A549 (cell line): ENCODE measurements at regions not wholly inside any gene's neighbourhood (a gene's known extent, or its start where the extent isn't known, plus 50 kb on each side); places are given as distances from the start of the nearest gene placed in this dataset.
"Not testable (repeated sequence)": the region's sequence is repeated elsewhere in the genome, so short reads cannot be mapped to it uniquely, and the experiment has no call there.

Experiments used
- ATAC-seq, 2 experiments: fragments of 200-7000 bp in 1 of 2; fragments of >200 bp in 1 of 2; cut with Nextera tagmentation in 1 of 2; cut with Tn5 transposase in 1 of 2; 3 replicates each; pipeline versions ENCODE4 v1.8.0 to v1.9.1; 2018 to 2020; ENCODE audit warnings: mild to moderate bottlenecking in 1 of 2, moderate library complexity in 1 of 2
- CTCF ChIA-PET: fragments of 300-600 bp; sonication (Branson Sonifier 250); formaldehyde crosslinking; extraction: SDS; loops from one replicate; lab custom pipeline; 2021; ENCODE audit warnings: antibody characterized with exemption, inconsistent platforms; lab: Yijun Ruan, JAX
- POLR2A ChIA-PET: fragments of 350-600 bp; formaldehyde crosslinking; extraction: SDS; loops from one replicate; lab custom pipeline; 2021; ENCODE audit warnings: antibody characterized with exemption, inconsistent platforms; lab: Yijun Ruan, JAX
- DNase-seq, 2 experiments: peaks; one replicate each; pipeline versions ENCODE4 v3.0.0 to v3.0.0-alpha.2; 2011 to 2016; ENCODE audit warnings: low read depth in 1 of 2, low spot score in 1 of 2
- FAIRE-seq: peaks from 2 replicates; lab custom pipeline; 2011; peaks lifted over from hg19 to GRCh38; lab: Jason Lieb, UNC
- H3K27ac ChIP-seq, 2 experiments: fragments of >200 bp; sonication (Bioruptor Twin); formaldehyde crosslinking; 3 replicates each; pipeline ENCODE4 v1.5.1; 2016 to 2017
- H3K4me1 ChIP-seq: fragments of >200 bp; sonication (Bioruptor Twin); formaldehyde crosslinking; 3 replicates; pipeline ENCODE4 v1.6.1; 2016
- H3K4me2 ChIP-seq: fragments of >200 bp; sonication (Bioruptor Twin); formaldehyde crosslinking; 3 replicates; pipeline ENCODE4 v1.6.1; 2016
- H3K4me3 ChIP-seq: fragments of >200 bp; sonication (Bioruptor Twin); formaldehyde crosslinking; 3 replicates; pipeline ENCODE4 v1.5.1; 2016
- H3K9me3 ChIP-seq: fragments of >200 bp; sonication (Bioruptor Twin); formaldehyde crosslinking; 3 replicates; pipeline ENCODE4 v1.6.1; 2016
- CBX8 ChIP-seq: fragments of 200-600 bp; sonication (generic); IDR thresholded peaks from 2 replicates; pipeline ENCODE4 v1.6.1; 2016
- CHD2 ChIP-seq: fragments of 150-350 bp; IDR thresholded peaks from 2 replicates; pipeline ENCODE4 v1.6.1; 2014; ENCODE audit warnings: low read length; ENCODE audit not compliant: partially characterized antibody
- E2F6 ChIP-seq: IDR thresholded peaks from 2 replicates; pipeline ENCODE4 v1.6.1; 2012; ENCODE audit warnings: low read depth, borderline replicate concordance
- EP300 ChIP-seq, 2 experiments: fragments of >200 bp; sonication (Bioruptor Twin); formaldehyde crosslinking; IDR thresholded peaks; 2 replicates in 1 of 2; 3 replicates in 1 of 2; pipeline ENCODE4 v1.6.1; 2016 to 2017
- FOSL2 ChIP-seq, 2 experiments: fragments of 450-650 bp in 1 of 2; fragments of >200 bp in 1 of 2; sonication (Bioruptor Twin) in 1 of 2; formaldehyde crosslinking; IDR thresholded peaks; 2 replicates each; pipeline versions ENCODE4 v1.5.0 to v1.6.1; 2016 to 2020; ENCODE audit warnings: mild to moderate bottlenecking in 1 of 2, moderate library complexity in 1 of 2
- GATA3 ChIP-seq: IDR thresholded peaks from 2 replicates; pipeline ENCODE4 v1.6.1; 2012; ENCODE audit warnings: borderline replicate concordance
- HOXB5 ChIP-seq: fragments of 250-450 bp; sonication (Bioruptor Pico); IDR thresholded peaks from 2 replicates; pipeline ENCODE4 v1.5.0; 2020; ENCODE audit warnings: mild to moderate bottlenecking, moderate library complexity
- JUN ChIP-seq, 2 experiments: fragments of >200 bp; sonication (Bioruptor Twin); formaldehyde crosslinking; IDR thresholded peaks; 2 replicates in 1 of 2; 3 replicates in 1 of 2; pipeline ENCODE4 v1.6.1; 2016 to 2017
- JUNB ChIP-seq: fragments of >200 bp; sonication (Bioruptor Twin); formaldehyde crosslinking; IDR thresholded peaks from 2 replicates; pipeline ENCODE4 v1.6.1; 2016
- KDM1A ChIP-seq: fragments of 200-600 bp; sonication (generic); IDR thresholded peaks from 2 replicates; pipeline ENCODE4 v1.6.1; 2016; ENCODE audit warnings: low read depth, mild to moderate bottlenecking
- KDM5A ChIP-seq: fragments of 200-600 bp; sonication (generic); IDR thresholded peaks from 2 replicates; pipeline ENCODE4 v1.6.1; 2016; ENCODE audit warnings: antibody characterized with exemption, mild to moderate bottlenecking
- MYC ChIP-seq: IDR thresholded peaks from 2 replicates; pipeline ENCODE4 v1.6.1; 2012; ENCODE audit warnings: mild to moderate bottlenecking, inconsistent platforms, low read length, improper control_type of control experiment, borderline replicate concordance
- PHF8 ChIP-seq: fragments of 200-600 bp; sonication (generic); IDR thresholded peaks from 2 replicates; pipeline ENCODE4 v1.6.1; 2016; ENCODE audit warnings: low read depth, mild to moderate bottlenecking, antibody characterized with exemption, moderate library complexity, borderline replicate concordance
- ZNF302 ChIP-seq: fragments of 250-450 bp; sonication (Bioruptor Pico); IDR thresholded peaks from 2 replicates; pipeline ENCODE4 v1.9.0; 2021; ENCODE audit warnings: inconsistent platforms, mild to moderate bottlenecking, moderate library complexity
- WGBS: methylation state at CpG from one replicate; pipeline ENCODE4 v1.1.6; 2017; ENCODE audit errors: missing lambda C conversion rate; 5-methylcytosine and 5-hydroxymethylcytosine counted together
- TF ChIP-seq, protein P1 (sequence below): fragments of 250-450 bp; sonication (Bioruptor Pico); IDR thresholded peaks from 2 replicates; pipeline ENCODE4 v1.5.0; 2020; ENCODE audit warnings: low read depth, mild to moderate bottlenecking, moderate library complexity
- TF ChIP-seq, protein P2 (sequence below): IDR thresholded peaks from 2 replicates; pipeline ENCODE4 v1.6.1; 2012
- TF ChIP-seq, protein P3 (sequence below): fragments of >200 bp; sonication (Bioruptor Twin); formaldehyde crosslinking; IDR thresholded peaks from 3 replicates; pipeline ENCODE4 v1.6.1; 2016
- TF ChIP-seq, protein P4 (sequence below): fragments of 450-650 bp; IDR thresholded peaks from 2 replicates; pipeline ENCODE4 v1.6.1; 2014; ENCODE audit warnings: antibody characterized with exemption
- TF ChIP-seq, protein P5 (sequence below): fragments of 150-350 bp; IDR thresholded peaks from 2 replicates; pipeline ENCODE4 v1.6.1; 2014; ENCODE audit warnings: low read depth, mild to moderate bottlenecking, low read length

DNA sequence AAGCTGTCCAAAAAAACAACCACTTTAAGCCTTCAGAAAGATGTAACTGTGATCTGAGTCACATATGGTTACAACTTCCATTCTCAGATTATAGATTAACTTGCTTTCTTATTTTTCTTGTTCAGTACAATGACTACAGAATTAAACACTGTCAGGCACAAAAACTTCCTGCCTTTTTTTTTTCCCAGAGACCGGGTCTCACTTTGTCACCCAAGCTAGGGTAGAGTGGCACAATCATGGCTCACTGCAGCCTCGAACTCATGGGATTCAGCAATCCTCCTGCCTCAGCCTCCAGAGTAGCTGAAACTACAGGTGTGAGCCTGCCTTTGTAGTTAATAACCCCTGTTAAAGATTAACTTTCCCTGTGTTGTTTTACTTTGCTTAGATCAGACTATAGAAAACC lies 163.2 kb downstream of the AVL9 start:
- WGBS, result 32% methylated on average over 2 of the region's 2 CpGs
- peak in 1 of 2 experiments; percentile 22 for DNase-seq
- peak overlapping the region; percentile 77 to 80 for H3K27ac ChIP-seq
- H3K4me3 ChIP-seq, result 0 out of 3 replicates have a peak overlapping the region, but pooled peaks have one; percentile 1
- CTCF ChIA-PET, result interaction anchor here (0.7 to 1.2 kb wide), 2 partner anchors 127 to 253 kb away, joined by 3 to 5 read pairs; no protein-coding TSS in a partner anchor
- H3K4me1 ChIP-seq, result peaks cover 69% of the 10 kb centered on the region
- no peak for FAIRE-seq
- peak in 1 of 2 experiments; percentile 29; a peak in 2 of 6 replicates for ATAC-seq
- POLR2A ChIA-PET, result no interaction called here
- peaks cover 13% of the 10 kb centered on the region; the same call in 2 of the 3 replicates for H3K9me3 ChIP-seq
- peak overlapping the region; percentile 72 for H3K4me2 ChIP-seq
- TF ChIP-seq KDM1A (0 out of 2 replicates have a peak, but pooled peaks have one; percentile 34), ZNF302 (CRISPR knock-in tag) (no peak)

DNA sequence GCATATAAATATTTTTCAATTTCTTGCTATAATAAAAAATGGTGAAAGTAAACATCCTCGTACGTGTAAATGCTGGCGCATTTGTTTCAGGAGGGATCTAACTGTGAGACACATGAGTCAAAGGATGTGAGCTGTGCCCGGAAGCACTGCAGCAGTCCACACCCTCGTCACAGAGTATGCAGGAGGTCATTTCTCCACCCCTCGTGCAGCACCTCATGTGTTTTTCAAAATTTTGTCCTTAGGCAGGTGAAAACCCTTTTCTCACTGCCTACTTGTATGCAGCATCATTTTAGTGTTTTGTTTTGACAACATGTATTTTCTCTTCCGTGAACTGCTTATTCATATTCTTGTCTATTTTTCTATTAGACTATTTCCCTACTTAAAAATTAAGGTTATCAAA lies 162.7 kb downstream of the AVL9 start:
- 2% methylated on average over 7 of the region's 7 CpGs for WGBS
- Histone ChIP-seq H3K4me3 (0 out of 3 replicates have a peak overlapping the region, but pooled peaks have one; percentile 1), H3K9me3 (peaks cover 13% of the 10 kb centered on the region; the same call in 2 of the 3 replicates), H3K27ac (peak overlapping the region; percentile 77 to 80), H3K4me2 (peak overlapping the region; percentile 72), H3K4me1 (peaks cover 65% of the 10 kb centered on the region)
- POLR2A ChIA-PET, result no interaction called here
- peak; percentile 35 to 90 for DNase-seq
- CTCF ChIA-PET, result interaction anchor here (0.7 kb wide), 1 partner anchor 253 kb away, joined by 5 read pairs; no protein-coding TSS in a partner anchor
- FAIRE-seq, result no peak
- TF ChIP-seq GATA3 (peak; percentile 35; the same call in 1 of the 2 replicates), EP300 (IDR thresholded peaks at IDR 0.05) (peak in 1 of 2 experiments; percentile 17; a peak in 1 of 5 replicates), E2F6 (peak; percentile 85), CBX8 (no peak), PHF8 (no peak), FOSL2 (IDR thresholded peaks at IDR 0.05) (no peak), FOSL2 (CRISPR knock-in tag; IDR thresholded peaks at IDR 0.05) (peak; percentile 44), HOXB5 (CRISPR knock-in tag) (no peak), JUNB (0 out of 2 replicates have a peak, but pooled peaks have one; percentile 31), JUN (IDR thresholded peaks at IDR 0.05) (0 out of 5 replicates have a peak, but pooled peaks of 1 of the 2 experiments have one; percentile 43), MYC (peak; percentile 30; the same call in 1 of the 2 replicates), KDM5A (no peak), CHD2 (no peak)
- TF ChIP-seq, protein P1, sequence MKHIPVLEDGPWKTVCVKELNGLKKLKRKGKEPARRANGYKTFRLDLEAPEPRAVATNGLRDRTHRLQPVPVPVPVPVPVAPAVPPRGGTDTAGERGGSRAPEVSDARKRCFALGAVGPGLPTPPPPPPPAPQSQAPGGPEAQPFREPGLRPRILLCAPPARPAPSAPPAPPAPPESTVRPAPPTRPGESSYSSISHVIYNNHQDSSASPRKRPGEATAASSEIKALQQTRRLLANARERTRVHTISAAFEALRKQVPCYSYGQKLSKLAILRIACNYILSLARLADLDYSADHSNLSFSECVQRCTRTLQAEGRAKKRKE, result 0 out of 2 replicates have a peak, but pooled peaks have one; percentile 46
- TF ChIP-seq, protein P2, sequence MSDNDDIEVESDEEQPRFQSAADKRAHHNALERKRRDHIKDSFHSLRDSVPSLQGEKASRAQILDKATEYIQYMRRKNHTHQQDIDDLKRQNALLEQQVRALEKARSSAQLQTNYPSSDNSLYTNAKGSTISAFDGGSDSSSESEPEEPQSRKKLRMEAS, result peak; percentile 89
- TF ChIP-seq, protein P3, sequence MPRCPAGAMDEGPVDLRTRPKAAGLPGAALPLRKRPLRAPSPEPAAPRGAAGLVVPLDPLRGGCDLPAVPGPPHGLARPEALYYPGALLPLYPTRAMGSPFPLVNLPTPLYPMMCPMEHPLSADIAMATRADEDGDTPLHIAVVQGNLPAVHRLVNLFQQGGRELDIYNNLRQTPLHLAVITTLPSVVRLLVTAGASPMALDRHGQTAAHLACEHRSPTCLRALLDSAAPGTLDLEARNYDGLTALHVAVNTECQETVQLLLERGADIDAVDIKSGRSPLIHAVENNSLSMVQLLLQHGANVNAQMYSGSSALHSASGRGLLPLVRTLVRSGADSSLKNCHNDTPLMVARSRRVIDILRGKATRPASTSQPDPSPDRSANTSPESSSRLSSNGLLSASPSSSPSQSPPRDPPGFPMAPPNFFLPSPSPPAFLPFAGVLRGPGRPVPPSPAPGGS, result no peak
- TF ChIP-seq, protein P4, sequence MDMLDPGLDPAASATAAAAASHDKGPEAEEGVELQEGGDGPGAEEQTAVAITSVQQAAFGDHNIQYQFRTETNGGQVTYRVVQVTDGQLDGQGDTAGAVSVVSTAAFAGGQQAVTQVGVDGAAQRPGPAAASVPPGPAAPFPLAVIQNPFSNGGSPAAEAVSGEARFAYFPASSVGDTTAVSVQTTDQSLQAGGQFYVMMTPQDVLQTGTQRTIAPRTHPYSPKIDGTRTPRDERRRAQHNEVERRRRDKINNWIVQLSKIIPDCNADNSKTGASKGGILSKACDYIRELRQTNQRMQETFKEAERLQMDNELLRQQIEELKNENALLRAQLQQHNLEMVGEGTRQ, result no peak
- TF ChIP-seq, protein P5, sequence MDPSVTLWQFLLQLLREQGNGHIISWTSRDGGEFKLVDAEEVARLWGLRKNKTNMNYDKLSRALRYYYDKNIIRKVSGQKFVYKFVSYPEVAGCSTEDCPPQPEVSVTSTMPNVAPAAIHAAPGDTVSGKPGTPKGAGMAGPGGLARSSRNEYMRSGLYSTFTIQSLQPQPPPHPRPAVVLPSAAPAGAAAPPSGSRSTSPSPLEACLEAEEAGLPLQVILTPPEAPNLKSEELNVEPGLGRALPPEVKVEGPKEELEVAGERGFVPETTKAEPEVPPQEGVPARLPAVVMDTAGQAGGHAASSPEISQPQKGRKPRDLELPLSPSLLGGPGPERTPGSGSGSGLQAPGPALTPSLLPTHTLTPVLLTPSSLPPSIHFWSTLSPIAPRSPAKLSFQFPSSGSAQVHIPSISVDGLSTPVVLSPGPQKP, result no peak
- peak; percentile 96 to 99 for ATAC-seq

DNA sequence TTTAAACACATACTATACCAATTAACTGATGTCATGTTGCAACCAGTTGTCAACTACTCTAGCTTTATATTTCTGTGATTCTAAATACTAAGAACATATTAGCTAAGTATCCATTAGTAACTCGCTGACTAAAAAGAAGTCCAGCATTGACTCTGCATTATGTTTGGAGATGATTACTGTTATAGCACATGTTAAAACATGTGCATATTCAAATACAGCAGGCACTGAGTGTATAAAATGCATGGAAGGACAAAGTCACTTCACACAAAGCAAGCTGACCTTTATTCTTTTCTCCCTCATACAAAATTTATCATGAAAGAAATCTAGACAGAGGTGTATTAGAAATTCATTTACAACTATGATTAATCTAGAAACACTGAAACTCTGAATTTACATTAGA lies 159.3 kb downstream of the AVL9 start:
- H3K4me2 ChIP-seq, ATAC-seq, H3K9me3 ChIP-seq, POLR2A ChIA-PET, DNase-seq, H3K4me3 ChIP-seq, H3K27ac ChIP-seq, FAIRE-seq: not testable (repeated sequence)
- WGBS, result 86% methylated on average over 1 of the region's 1 CpG
- H3K4me1 ChIP-seq, result peaks cover 39% of the 10 kb centered on the region
- CTCF ChIA-PET, result interaction anchor here (1.0 kb wide), 1 partner anchor 17 kb away, joined by 3 read pairs; no protein-coding TSS in a partner anchor

GRCh38 chr7:32650356-32650755 lies 155.1 kb downstream of the AVL9 start:
- H3K4me2 ChIP-seq, POLR2A ChIA-PET, H3K4me3 ChIP-seq, FAIRE-seq, H3K9me3 ChIP-seq, H3K27ac ChIP-seq, H3K4me1 ChIP-seq, ATAC-seq, CTCF ChIA-PET, DNase-seq: not testable (repeated sequence)
- WGBS, result 87% methylated on average over 1 of the region's 1 CpG
